Stimulated activated CD4-positive, alpha-beta T cell treated with anti-CD3 and anti-CD28 coated beads, Interleukin-12 subunit alpha, Interleukin-12 subunit beta, amount 100 ng/mL, for 24 hours (primary cell): ENCODE measurements at regions not wholly inside any gene's neighbourhood (a gene's known extent, or its start where the extent isn't known, plus 50 kb on each side); places are given as distances from the start of the nearest gene placed in this dataset.
"Not testable (repeated sequence)": the region's sequence is repeated elsewhere in the genome, so short reads cannot be mapped to it uniquely, and the experiment has no call there.

Experiments
- DNase-seq, 2 experiments: peaks; one replicate each; pipeline ENCODE4 v3.0.0-alpha.2; 2020; ENCODE audit warnings: low read depth in 2 of 2

DNA sequence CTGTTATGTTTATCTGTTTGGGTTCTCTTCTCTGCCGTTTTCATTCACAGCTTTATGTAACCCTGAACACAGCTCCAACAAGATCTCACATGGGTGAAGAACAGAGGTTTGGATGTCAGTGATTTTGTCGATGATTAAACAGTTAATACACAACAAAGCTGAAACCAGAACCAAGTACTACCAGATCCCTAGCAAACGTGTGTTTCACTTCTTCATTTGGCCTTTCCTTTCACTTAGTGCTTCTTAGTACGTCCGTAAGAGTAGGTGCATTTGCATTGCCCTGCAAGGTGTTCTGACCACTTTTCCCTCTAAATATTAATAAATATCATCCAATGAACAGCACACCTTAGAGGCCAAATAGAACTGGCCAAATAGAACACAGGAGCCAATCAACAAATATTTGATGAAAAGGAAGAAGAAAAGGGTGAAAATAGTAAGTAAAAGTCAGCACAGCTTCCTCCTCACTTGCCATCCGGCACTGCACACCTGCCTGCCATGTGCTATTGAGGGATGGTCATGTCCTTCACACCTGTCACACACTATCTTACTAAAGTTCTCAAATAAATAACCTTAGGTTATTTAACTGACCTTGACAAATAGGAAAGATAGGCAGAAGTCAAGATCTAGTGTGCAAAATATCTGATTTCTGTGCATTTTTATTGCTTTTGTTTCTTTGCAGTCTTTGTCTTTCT is 252.6 kb upstream of the ANKRD30A start:
- DNase-seq: no peak

DNA sequence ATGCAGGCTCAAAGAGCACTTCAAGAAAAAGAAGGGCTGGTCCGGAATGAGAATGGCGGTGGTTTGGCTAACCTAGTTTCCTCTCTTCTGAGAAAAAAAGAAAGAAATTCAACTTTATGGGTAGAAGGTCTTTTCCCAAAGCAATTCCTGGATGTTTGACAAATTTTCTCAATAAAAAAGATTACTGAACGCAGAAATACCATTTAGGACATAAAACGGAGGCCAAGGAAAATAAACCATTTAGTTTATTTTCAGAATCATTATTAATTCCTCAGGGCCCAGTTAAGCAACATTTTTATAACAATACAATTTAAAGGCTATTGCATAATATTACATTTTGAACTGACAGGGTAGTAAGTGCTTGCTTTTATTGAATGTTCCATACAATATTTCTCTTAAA is 284.6 kb upstream of the ANKRD30A start:
- DNase-seq: no peak

DNA sequence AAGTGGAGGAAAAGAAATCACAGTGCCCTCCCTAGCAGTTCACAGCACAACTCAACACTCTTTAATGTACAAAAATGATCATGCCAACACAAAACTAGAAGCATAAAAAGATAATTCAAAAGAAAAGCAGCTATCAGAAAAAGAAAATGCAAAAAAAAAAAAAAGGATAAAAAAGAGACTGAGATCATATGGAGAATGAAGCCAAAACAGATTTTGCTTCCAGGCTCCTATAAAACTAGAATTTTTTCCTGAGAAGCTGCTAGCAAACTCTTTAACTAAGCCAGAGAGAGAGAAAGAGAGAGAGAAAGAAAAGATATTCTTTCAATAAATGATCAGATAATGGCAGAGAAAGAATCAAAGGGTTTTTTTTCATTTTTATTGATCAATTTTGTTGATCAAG is 288.0 kb upstream of the ANKRD30A start:
- DNase-seq: no peak

DNA sequence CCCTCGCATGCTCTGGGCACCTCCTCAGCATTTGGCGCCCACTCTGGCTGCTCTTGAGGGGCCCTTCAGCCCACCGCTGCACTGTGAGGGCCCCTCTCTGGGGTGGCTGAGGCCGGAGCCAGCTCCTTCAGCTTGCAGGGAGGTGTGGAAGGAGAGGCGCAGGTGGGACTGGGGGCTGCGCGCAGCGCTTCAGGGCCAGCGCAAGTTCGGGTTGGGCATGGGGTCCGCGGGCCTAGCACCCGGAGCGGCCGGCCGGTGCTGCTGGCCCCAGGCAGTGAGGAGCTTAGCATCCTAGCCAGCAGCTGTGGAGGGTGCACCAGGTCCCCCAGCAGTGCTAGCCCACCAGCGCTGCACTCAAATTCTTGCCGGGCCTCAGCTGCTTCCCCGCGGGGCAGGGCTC is 305.6 kb upstream of the ANKRD30A start:
- no peak for DNase-seq

DNA sequence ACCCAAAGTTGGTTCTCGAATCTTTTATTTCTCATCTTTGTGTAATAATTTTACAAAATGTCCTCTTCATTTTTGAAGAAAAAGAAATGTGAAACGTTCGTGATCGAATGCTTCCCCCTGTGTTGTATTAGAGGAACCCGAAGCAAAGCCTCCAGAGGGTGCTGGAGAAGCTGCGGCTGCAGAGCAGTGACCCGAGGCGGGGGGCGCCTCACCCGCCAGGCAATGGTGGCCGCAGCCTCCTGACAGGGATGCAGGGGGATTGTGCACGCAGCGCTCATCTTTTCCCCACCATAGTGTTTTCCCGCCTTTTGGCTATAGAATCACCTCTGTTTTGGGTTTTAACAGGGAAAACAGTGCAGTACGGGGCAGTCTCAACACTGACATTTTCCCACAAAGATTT is 307.5 kb upstream of the ANKRD30A start:
- no peak for DNase-seq

DNA sequence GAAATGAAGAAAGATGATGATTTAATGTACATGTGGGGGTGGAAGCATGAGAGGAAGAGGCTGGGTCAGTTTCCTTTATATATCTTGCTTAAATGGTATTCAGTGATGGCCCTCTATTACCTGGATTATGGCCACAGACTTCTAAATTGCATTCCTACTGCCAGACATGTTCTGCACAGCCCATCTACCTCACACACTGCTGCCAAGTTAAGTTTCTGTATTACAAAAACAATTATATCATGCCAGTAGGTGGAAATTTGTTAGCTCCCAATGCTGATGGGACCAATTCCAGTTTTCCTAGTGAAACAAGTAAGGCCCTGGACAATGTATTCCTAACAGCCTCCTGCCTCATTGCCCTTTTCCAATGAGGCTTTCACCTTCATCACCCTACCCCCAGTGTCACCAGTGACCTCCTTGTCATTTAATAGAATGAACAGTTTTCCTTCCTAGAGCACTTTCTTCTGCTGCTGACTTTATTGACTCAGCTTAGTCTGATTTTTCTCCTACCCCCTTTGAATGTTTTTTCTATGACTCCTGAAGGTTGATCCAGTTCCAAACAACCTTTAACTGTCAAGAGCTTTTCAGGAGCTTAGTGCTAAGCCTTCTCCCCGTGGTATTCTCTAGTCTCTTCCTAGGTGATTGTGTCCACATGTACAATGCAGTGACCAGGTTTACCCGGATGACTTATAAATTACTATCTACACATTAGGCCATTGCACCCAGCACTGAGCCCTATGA is 316.6 kb upstream of the ANKRD30A start:
- DNase-seq: no peak

DNA sequence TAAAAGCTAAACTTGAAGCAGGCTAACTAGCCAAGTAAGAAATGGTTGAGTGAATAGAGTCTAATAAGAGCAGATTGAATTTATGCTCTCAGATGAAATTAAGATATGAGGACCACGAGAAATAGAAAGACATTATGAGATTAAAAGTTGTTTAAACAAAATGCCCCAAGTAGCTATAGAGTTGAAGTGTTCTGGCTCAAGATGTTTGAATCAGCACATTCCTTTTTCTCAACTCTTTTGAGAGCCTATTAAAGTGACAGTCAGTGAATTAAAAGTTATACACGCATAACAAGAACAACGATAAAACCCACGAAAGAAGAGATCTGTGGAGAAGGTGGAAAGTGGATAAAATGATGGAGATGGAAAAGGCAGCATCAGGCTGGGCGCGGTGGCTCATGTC is 322.2 kb upstream of the ANKRD30A start:
- DNase-seq: no peak

DNA sequence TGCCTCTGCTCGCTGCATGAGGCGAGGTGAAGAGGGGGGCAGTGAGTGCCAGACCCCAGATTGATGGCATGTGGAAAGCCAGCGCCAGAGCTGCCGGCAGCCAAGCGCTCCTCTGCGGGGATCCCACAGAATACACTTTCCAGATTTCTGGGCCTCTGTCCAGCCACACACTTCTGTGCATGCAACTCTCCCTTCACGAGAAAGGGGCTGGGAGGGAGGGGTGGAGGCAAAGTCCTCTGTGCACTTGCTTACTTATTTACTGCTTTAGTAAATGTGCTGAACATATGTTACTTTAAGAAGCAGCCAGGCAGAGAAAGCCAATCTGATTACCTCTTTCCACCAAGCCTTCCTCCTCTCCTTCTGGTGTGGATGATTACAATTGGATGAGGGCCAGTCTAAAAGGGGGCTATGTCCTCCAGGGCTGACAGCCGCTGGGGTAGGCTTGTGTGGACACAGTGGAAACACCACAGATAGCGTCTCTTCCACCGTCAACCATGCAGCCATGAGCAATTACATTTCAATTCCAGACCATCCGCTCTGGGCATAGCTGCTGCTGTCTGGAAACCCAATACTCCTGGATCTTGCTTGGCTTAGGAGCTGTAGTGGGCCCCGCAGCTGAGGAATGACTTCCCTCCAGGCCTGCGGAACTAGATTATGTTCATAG is 322.8 kb upstream of the ANKRD30A start:
- DNase-seq: no peak

DNA sequence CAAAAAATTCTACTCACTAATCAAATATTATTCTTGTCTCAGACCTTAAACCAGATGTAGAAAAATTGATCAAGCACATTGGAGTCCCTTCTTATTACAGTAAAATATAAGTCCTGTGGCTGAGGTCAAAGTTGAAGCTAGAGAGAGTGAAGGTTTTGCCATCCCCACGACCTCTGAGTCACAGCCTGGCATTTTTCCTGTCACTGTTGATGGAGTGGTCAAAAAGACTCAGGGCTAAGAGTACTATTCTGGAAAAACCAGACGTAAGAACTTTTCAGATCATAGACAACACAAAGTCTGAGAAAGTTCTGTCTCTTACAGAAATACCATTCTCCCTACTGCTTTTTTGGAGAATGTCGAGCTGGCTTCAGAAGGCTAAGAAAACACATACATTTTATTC is 323.7 kb upstream of the ANKRD30A start:
- DNase-seq: no peak

DNA sequence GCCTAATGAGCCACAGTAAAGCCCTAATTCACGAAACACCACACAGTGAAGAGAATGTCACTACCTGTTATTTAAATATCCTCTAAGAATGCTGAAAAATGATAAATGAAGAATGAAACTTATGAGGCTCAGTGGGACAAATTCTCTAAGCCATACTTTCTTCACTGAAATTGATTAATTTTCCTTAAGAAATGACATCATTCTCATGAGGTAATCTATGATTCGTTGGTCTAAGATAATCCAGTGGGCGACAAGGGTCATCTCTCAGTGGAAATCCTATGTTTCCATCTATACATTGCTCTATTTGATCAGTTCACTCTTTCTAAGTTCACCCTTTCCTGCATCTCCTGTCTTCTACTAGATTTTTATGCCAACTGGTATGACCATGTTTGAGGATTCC is 330.4 kb upstream of the ANKRD30A start:
- no peak for DNase-seq

DNA sequence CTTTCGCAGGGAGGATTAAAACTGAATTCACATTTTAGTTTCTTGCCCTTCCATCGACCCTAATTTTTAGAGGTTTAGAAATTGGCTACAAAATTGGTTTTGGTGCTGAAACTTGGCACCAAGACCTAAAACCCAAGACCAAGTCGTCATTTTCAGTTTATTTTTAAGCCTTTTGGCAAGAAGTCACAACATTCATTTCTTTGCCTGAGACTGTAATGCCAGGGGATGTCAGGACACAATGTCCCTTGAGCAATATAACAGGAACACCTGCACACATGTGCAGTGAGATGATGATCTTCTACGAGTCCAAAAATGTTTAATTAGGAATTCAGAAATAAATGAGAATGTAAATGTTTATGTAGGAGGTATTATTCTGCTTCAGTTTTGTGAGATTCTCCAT is 335.4 kb upstream of the ANKRD30A start:
- DNase-seq: no peak

DNA sequence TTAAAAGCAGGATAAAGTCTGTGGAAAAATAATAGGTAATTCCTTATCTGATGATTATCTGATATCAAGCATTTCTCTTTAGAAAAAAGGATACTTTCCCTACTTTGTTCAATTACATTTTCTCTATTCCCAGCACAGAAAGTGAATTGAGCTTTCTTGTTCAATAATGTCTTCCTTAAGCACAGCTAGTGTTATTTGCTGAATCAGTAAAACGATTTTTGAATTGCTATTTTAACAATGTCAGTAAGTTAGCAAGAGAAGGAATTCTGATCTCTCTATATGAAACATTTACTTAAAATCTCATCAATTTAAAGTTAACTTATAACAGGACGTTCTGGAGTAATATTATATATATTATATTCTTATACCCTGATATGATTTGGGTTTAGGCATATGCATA is 337.2 kb upstream of the ANKRD30A start:
- DNase-seq: no peak

DNA sequence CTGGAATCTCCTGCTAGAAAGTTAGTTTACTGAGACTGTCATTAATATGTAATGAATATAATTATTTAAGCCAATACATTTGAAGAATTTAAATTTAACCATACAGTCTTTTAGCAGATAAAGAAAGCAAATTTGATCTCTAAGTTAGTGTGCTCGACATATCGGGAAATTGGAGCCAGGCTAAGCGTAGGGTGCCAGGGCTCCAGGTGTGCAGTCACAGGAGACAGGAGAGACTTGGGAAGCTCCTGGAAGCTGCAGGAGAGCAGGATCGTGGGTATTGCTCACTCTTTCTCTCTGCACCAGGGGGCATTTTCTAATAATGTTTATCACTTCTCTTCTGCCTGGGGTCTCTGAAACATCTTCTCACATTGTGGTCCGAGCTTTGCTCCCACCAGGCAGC is 342.0 kb upstream of the ANKRD30A start:
- DNase-seq: no peak

DNA sequence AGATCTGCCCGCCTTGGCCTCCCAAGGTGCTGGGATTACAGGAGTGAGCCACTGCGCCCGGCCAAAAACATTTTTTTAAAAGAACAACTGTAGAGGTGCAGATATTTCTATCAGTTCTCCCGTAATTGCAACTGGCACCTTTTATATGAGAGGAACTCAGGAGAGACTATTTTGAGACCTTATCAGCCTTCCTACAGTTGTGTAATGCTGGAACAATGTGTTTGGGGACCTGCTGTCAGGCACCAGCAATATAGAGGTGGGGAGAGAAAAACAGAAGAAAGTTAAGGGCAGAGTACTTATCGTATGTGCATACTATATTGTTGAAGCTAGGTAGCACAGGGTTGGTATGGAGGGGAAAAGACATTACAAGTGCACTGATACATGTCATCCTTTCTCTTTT is 343.8 kb upstream of the ANKRD30A start:
- no peak for DNase-seq

DNA sequence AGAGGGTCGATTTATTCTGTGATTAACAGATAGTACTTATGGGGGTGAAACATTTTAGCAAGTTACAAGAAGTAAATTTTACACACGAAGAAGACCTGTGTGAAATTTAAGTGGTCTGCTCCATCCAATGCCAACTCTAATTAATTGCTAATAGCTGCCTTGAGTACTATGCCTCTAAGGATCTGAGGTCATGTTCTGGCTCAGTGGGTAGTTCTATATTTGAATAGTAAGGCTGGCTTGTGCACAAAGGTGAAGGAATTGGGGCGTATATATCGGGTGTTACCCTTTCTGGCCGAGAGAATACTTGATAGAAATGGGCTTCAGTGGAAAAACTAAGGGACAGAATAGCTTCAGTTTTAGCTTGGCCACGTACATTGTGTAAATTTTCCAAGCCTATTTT is 345.2 kb upstream of the ANKRD30A start:
- no peak for DNase-seq

DNA sequence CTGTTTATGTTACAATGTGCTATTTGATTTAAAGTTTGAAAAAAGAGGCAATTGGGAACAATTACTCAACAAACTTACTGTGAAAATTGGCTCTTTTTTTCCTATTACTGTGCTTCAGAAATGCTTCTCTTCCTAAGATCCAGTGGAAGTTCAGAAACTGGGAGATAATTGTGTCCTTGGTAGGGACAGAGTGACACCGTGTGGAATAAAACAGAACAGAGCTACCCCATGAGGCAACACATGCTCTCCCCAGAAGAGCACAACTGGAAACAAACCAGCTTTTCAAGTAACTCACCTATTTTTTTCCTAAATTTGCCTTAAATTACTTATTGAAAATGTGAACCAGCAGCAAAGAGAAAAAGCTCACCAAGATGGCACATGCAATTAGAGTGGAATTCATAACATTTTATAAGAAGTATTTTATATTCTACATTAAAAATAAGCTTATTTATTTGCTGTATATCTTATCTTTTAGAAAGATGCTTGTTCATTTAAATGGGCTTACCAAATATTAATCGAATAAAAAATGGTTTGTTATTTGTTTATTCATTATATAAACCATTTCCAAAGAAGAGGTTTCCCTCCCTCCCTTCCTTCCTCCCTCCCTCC is 346.1 kb upstream of the ANKRD30A start:
- DNase-seq: no peak

DNA sequence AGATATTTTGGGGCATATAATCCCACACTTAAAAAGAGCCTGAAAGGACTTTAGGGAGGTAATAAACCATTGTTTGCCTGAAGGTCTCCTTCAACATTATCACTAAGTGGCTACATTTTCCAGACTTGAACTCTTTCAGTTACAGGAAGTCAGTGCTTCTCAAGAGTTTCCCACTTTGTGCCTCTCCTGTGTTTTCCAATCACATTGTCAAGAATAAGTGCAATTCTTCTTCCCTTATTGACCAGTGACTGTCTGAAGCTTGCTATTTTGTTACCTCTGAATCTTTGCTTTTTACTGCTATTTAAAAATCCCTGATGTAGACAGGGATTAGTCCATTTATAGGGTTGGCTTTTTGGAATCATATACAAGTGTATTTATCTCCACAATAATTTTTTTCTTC is 346.7 kb upstream of the ANKRD30A start:
- DNase-seq: no peak

DNA sequence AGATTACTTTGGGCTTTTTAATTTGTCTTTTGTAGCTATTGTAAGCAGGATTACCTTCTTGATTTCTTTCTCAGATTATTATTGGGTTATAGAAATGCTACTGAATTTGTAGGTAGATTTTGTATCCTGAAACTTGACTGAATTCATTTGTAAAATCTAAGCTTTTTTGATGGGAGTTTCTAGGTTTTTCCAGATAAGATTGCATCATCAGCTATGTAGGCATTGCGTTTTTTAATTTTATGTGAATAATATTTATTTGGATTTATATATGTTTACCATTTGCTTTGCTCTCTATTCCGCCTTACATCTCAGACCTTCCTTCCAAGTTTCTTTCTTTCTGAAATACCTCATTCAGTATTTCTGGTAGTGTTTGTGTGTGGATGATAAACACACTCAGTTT is 351.7 kb upstream of the ANKRD30A start:
- no peak for DNase-seq

DNA sequence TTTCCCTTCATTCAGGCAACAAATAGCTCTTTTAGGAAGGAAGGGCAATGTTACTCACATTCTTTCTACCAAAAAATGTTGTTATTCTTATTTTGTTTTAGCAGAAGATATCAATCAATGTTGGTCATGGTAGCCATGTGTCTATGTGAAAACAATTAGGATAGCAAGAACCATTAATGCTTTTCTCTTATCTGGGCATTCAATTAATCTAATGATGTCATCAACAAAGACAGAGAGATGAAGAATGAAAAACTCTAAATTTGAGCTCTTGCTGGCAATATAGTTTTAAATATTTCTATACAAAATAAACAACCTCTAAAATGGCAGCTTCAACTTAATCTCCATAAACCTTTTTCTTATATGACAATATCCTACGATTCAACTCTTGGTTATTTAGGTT is 353.7 kb upstream of the ANKRD30A start:
- no peak for DNase-seq

DNA sequence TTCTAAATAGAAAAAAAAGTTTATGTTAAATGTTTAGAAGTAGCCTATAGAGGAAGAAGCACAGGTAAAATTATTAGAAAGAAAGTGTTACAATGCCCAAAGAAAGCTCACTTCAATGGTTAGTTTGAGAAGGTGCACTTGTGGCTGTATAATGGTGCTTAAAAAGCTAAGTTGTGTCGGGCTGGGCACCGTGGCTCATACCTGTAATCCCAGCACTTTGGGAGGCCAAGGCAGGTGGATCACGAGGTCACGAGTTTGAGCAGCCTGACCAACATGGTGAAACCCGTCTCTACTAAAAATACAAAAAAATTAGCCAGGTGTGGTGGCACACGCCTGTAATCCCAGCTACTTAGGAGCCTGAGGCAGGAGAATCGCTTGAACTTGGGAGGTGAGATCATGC is 355.7 kb upstream of the ANKRD30A start:
- not testable (repeated sequence) for DNase-seq

DNA sequence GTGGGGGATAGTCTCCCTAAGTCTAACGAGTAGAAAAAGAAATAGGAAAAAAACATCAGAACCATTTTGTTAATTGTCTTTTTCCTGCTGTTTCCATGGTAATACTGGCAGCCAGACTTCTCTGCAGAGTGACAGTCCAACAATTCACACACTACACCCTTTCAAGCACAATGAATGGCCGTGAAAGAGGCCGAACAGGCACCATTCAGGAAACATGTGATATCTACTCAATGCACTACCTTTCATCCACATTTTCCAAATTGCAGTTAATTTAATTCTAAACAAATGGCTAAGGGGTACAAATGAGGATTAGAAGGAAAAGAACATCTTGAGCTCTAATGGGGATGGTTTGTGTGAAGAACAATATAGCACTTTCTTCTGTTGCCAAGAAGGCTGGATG is 358.5 kb upstream of the ANKRD30A start:
- no peak for DNase-seq

DNA sequence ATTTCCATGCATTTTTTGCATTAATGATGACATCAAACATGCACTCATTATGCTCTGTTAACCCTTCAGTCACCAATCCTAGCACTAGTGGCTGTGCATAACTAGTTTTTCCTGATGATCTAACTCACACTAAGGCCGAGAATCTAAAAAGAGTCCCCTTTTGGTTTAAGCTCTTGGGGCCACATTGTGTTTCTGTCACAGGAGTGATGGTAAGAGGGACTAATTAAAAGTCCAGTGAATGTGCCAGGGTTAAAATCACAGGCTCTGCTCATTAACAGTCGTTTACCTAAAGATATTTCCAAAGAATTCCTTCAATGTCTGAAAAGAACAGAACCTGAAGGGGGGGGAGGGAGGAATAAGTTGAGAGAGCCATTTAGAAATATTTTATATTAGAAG is 359.0 kb upstream of the ANKRD30A start:
- DNase-seq: no peak
